OCI-LY3 (cell line): ENCODE measurements at regions not wholly inside any gene's neighbourhood (a gene's known extent, or its start where the extent isn't known, plus 50 kb on each side); places are given as distances from the start of the nearest gene placed in this dataset.

Source experiments
- H2AFZ ChIP-seq: fragments of 200-600, 300-600 bp; shearing (Covaris generic); 2 replicates; pipeline ENCODE4 v1.6.0; 2014; ENCODE audit warnings: antibody characterized with exemption, low read depth, low read length
- H3K27ac ChIP-seq: fragments of 200-600, 300-600 bp; sonication (generic); 2 replicates; pipeline ENCODE4 v1.5.1; 2014; ENCODE audit warnings: mild to moderate bottlenecking, low read length, moderate library complexity, mixed read lengths
- H3K27me3 ChIP-seq: fragments of 200-600, 300-600 bp; sonication (generic); 2 replicates; pipeline ENCODE4 v1.6.1; 2014; ENCODE audit warnings: low read depth, low read length, mixed read lengths
- H3K36me3 ChIP-seq: fragments of 200-600, 300-600 bp; sonication (generic); replicated peaks from 2 replicates; pipeline ENCODE3; 2014; ENCODE audit warnings: low read depth, low read length, mixed read lengths
- H3K4me1 ChIP-seq: fragments of 300-600, 200-600 bp; sonication (generic); 2 replicates; pipeline ENCODE4 v1.6.1; 2014; ENCODE audit warnings: low read length, mixed read lengths
- H3K4me2 ChIP-seq: fragments of 200-600, 300-600 bp; sonication (generic); 2 replicates; pipeline ENCODE4 v1.6.1; 2014; ENCODE audit warnings: low read length, mixed read lengths
- H3K4me3 ChIP-seq: fragments of 300-600, 200-600 bp; sonication (generic); 2 replicates; pipeline ENCODE4 v1.5.1; 2014; ENCODE audit warnings: antibody characterized with exemption, mild to moderate bottlenecking, low read length, moderate library complexity
- H3K79me2 ChIP-seq: fragments of 300-600, 200-600 bp; shearing (Covaris generic); 2 replicates; pipeline ENCODE4 v1.6.1; 2014; ENCODE audit warnings: mild to moderate bottlenecking, low read length, mixed read lengths
- H3K9ac ChIP-seq: fragments of 300-600, 200-600 bp; shearing (Covaris generic); 2 replicates; pipeline ENCODE4 v1.6.0; 2014; ENCODE audit warnings: mild to moderate bottlenecking, low read length, moderate library complexity
- H3K9me3 ChIP-seq: fragments of 200-600, 300-600 bp; shearing (Covaris generic); 2 replicates; pipeline ENCODE4 v1.6.1; 2014; ENCODE audit warnings: low read length, mixed read lengths; ENCODE audit not compliant: insufficient read depth
- H4K20me1 ChIP-seq: fragments of 200-600, 300-600 bp; sonication (generic); 2 replicates; pipeline ENCODE4 v1.6.1; 2016; ENCODE audit warnings: low read length, mixed read lengths; ENCODE audit not compliant: insufficient read depth
- CTCF ChIP-seq: fragments of 200-600, 300-600 bp; sonication (generic); IDR thresholded peaks from 2 replicates; pipeline ENCODE4 v1.5.1; 2014; ENCODE audit warnings: antibody characterized with exemption, low read length, low read depth
- EZH2phosphoT487 ChIP-seq: fragments of 200-600 bp; shearing (Covaris generic); IDR thresholded peaks from 2 replicates; pipeline ENCODE4 v1.6.1; 2018; ENCODE audit warnings: antibody characterized with exemption, mixed run types, low read depth

- no peaks in the 10 kb centered on the region for H4K20me1 ChIP-seq
- H3K4me2 ChIP-seq, result no peak overlapping the region
- H3K36me3 ChIP-seq, result no peaks in the 10 kb centered on the region
- H3K4me3 ChIP-seq, result no peak overlapping the region
- H3K79me2 ChIP-seq, result no peaks in the 10 kb centered on the region
- no peaks in the 10 kb centered on the region for H3K9me3 ChIP-seq
- no peaks in the 10 kb centered on the region for H3K27me3 ChIP-seq
- no peak overlapping the region for H3K9ac ChIP-seq
- no peak overlapping the region for H2AFZ ChIP-seq
- TF ChIP-seq CTCF (no peak), EZH2phosphoT487 (no peak)
- no peak overlapping the region for H3K27ac ChIP-seq
- no peaks in the 10 kb centered on the region for H3K4me1 ChIP-seq
Measured at GRCh38 chr22:49139492-49140151, 688.1 kb downstream of the BRD1 start.

- Histone ChIP-seq H3K4me3 (no peak overlapping the region), H3K27me3 (no peaks in the 10 kb centered on the region), H2AFZ (no peak overlapping the region), H3K4me1 (no peaks in the 10 kb centered on the region), H3K27ac (no peak overlapping the region), H3K36me3 (no peaks in the 10 kb centered on the region), H3K79me2 (no peaks in the 10 kb centered on the region), H3K4me2 (no peak overlapping the region), H3K9ac (no peak overlapping the region), H3K9me3 (no peaks in the 10 kb centered on the region), H4K20me1 (no peaks in the 10 kb centered on the region)
- TF ChIP-seq EZH2phosphoT487 (no peak), CTCF (no peak)
Measured at GRCh38 chr22:49138250-49138790, 689.4 kb downstream of the BRD1 start.

GRCh38 chr22:49137206-49137840 lies 690.4 kb downstream of the BRD1 start:
- no peaks in the 10 kb centered on the region for H3K4me1 ChIP-seq
- no peaks in the 10 kb centered on the region for H3K27me3 ChIP-seq
- TF ChIP-seq CTCF, result no peak
- no peak overlapping the region for H3K4me2 ChIP-seq
- no peaks in the 10 kb centered on the region for H3K9me3 ChIP-seq
- no peaks in the 10 kb centered on the region for H4K20me1 ChIP-seq
- H3K9ac ChIP-seq, result no peak overlapping the region
- H3K27ac ChIP-seq, result no peak overlapping the region
- H3K79me2 ChIP-seq, result no peaks in the 10 kb centered on the region
- no peak overlapping the region for H3K4me3 ChIP-seq
- H3K36me3 ChIP-seq, result no peaks in the 10 kb centered on the region
- no peak overlapping the region for H2AFZ ChIP-seq

GRCh38 chr22:49136816-49137180 lies 690.9 kb downstream of the BRD1 start:
- H3K9me3 ChIP-seq, result no peaks in the 10 kb centered on the region
- no peaks in the 10 kb centered on the region for H4K20me1 ChIP-seq
- no peak overlapping the region for H3K4me3 ChIP-seq
- no peak overlapping the region for H3K4me2 ChIP-seq
- H2AFZ ChIP-seq, result no peak overlapping the region
- no peaks in the 10 kb centered on the region for H3K27me3 ChIP-seq
- H3K9ac ChIP-seq, result no peak overlapping the region
- TF ChIP-seq EZH2phosphoT487 (no peak), CTCF (no peak)
- no peaks in the 10 kb centered on the region for H3K79me2 ChIP-seq
- H3K36me3 ChIP-seq, result no peaks in the 10 kb centered on the region
- no peaks in the 10 kb centered on the region for H3K4me1 ChIP-seq
- no peak overlapping the region for H3K27ac ChIP-seq
